ENCODE measurements at regions not wholly inside any gene's neighbourhood (a gene's known extent, or its start where the extent isn't known, plus 50 kb on each side); places are given as distances from the start of the nearest gene placed in this dataset.

DNA sequence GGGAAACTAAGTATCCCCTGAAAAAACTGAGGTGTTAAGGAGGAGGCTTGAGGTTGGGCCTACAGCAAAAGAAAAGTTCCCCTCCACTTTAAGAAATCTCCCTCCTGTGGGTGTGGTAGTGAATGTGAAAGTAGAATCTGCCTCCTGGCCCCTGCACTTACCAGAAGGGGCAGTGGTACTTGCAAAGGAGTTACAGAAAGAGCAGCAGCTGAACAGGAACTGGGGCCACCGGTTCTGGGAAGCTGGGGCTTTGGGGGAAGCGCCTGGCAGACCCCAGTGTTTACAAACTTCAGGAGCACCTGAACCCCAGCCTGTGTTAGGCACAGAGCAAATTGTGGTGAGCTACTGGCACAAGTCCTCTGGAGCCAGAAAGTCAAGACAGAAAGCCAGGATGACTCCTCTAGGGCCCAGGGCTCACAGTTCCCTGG is 250.2 kb upstream of the FGGY start:
- TF ChIP-seq CTCF (IDR thresholded peaks at IDR 0.05) (no peak), POLR2A (IDR thresholded peaks at IDR 0.05) (no peak)

Measured in sigmoid colon (tissue), 3 donors.